SK-N-SH (cell line): ENCODE measurements at regions not wholly inside any gene's neighbourhood (a gene's known extent, or its start where the extent isn't known, plus 50 kb on each side); places are given as distances from the start of the nearest gene placed in this dataset.
A peak's percentile ranks its signal among the peaks of the same experiment; 100 is the strongest.

Source experiments
- CTCF ChIA-PET: fragments of 300-600, 350-600 bp; formaldehyde crosslinking; extraction: SDS; loops from one replicate; lab custom pipeline; 2021; lab: Yijun Ruan, JAX
- POLR2A ChIA-PET: fragments of 350-600 bp; sonication (Branson Sonifier 250); formaldehyde crosslinking; extraction: SDS; loops from one replicate; lab custom pipeline; 2020; ENCODE audit warnings: antibody characterized with exemption, inconsistent platforms; lab: Yijun Ruan, JAX
- DNase-seq: peaks from one replicate; pipeline ENCODE4 v3.0.0; 2012
- H2AFZ ChIP-seq: fragments of 200-600 bp; sonication (generic); 2 replicates; pipeline ENCODE4 v1.8.1; 2016; ENCODE audit warnings: antibody characterized with exemption, mild to moderate bottlenecking, low read depth
- H3F3A ChIP-seq: fragments of 200-600 bp; sonication (generic); replicated peaks from 2 replicates; pipeline ENCODE3; 2016; ENCODE audit warnings: antibody characterized with exemption, mild to moderate bottlenecking; ENCODE audit not compliant: insufficient read depth
- H3K27ac ChIP-seq, 2 experiments: fragments of 200-500 bp in 1 of 2; fragments of 200-600 bp in 1 of 2; sonication (Bioruptor generic) in 1 of 2; sonication (generic), shearing (Covaris generic) in 1 of 2; 2 replicates each; pipeline versions ENCODE4 v1.5.1 to v1.6.1; 2014 to 2016; ENCODE audit warnings: low read depth in 2 of 2, inconsistent platforms in 1 of 2, low read length in 1 of 2, mild to moderate bottlenecking in 1 of 2, mixed read lengths in 1 of 2
- H3K27me3 ChIP-seq: fragments of 200-600 bp; sonication (generic), shearing (Covaris generic); 2 replicates; pipeline ENCODE4 v1.6.1; 2016; ENCODE audit warnings: mixed run types; ENCODE audit not compliant: insufficient read depth
- H3K36me3 ChIP-seq, 2 experiments: fragments of 200-500 bp in 1 of 2; fragments of 200-600 bp in 1 of 2; sonication (Bioruptor generic) in 1 of 2; sonication (generic) in 1 of 2; replicated peaks in 1 of 2; 2 replicates each; pipeline versions ENCODE3 to v1.5.1; 2014 to 2016; ENCODE audit warnings: low read length in 1 of 2, mild to moderate bottlenecking in 1 of 2; ENCODE audit not compliant: insufficient read depth in 2 of 2, control insufficient read depth in 1 of 2
- H3K4me1 ChIP-seq, 2 experiments: fragments of 200-500 bp in 1 of 2; fragments of 200-600 bp in 1 of 2; sonication (Bioruptor generic) in 1 of 2; sonication (generic), shearing (Covaris generic) in 1 of 2; 2 replicates each; pipeline versions ENCODE4 v1.5.1 to v1.6.1; 2014 to 2016; ENCODE audit warnings: low read depth in 1 of 2, low read length in 1 of 2, mixed run types in 1 of 2; ENCODE audit not compliant: insufficient read depth in 2 of 2, control insufficient read depth in 1 of 2
- H3K4me2 ChIP-seq: fragments of 200-600 bp; sonication (generic), shearing (Covaris generic); 2 replicates; pipeline ENCODE4 v1.6.1; 2017; ENCODE audit warnings: mixed run types
- H3K4me3 ChIP-seq, 2 experiments: fragments of 200-500 bp in 1 of 2; fragments of 200-600 bp in 1 of 2; sonication (Bioruptor generic) in 1 of 2; sonication (generic), shearing (Covaris generic) in 1 of 2; 2 replicates each; pipeline versions ENCODE4 v1.5.1 to v1.8.1; 2014 to 2016; ENCODE audit warnings: low read depth in 2 of 2, inconsistent platforms in 1 of 2, low read length in 1 of 2, mild to moderate bottlenecking in 1 of 2, mixed read lengths in 1 of 2, moderate library complexity in 1 of 2
- H3K79me2 ChIP-seq: fragments of 200-600 bp; sonication (generic); 2 replicates; pipeline ENCODE4 v1.8.1; 2017; ENCODE audit warnings: mild to moderate bottlenecking; ENCODE audit not compliant: insufficient read depth
- H3K9ac ChIP-seq: fragments of 200-600 bp; sonication (generic); 2 replicates; pipeline ENCODE4 v1.6.1; 2017; ENCODE audit warnings: mixed run types
- H3K9me2 ChIP-seq: fragments of 200-600 bp; sonication (generic); 2 replicates; pipeline ENCODE4 v1.6.1; 2017; ENCODE audit warnings: mixed run types
- H3K9me3 ChIP-seq: fragments of 200-600 bp; sonication (generic); 2 replicates; pipeline ENCODE4 v1.6.1; 2017; ENCODE audit warnings: mixed run types, mild to moderate bottlenecking, moderate library complexity
- H4K20me1 ChIP-seq: fragments of 200-600 bp; sonication (generic); 2 replicates; pipeline ENCODE4 v1.6.1; 2017; ENCODE audit warnings: mild to moderate bottlenecking, mixed run types; ENCODE audit not compliant: insufficient read depth
- CTCF ChIP-seq: fragments of 200-600 bp; sonication (generic); IDR thresholded peaks from 2 replicates; pipeline ENCODE4 v1.6.1; 2017; ENCODE audit warnings: antibody characterized with exemption, mild to moderate bottlenecking, moderate library complexity
- ELF1 ChIP-seq: IDR thresholded peaks from 2 replicates; pipeline ENCODE4 v1.4.0; 2012
- EP300 ChIP-seq, 2 experiments: IDR thresholded peaks; 2 replicates each; pipeline versions ENCODE4 v1.4.0 to v1.6.1; 2012; ENCODE audit warnings: borderline replicate concordance in 1 of 2, low read depth in 1 of 2, low read length in 1 of 2
- EZH2phosphoT487 ChIP-seq: fragments of 200-600 bp; sonication (generic); IDR thresholded peaks from 2 replicates; pipeline ENCODE4 v1.6.1; 2017; ENCODE audit warnings: low read depth, mixed run types, mild to moderate bottlenecking, antibody characterized with exemption, moderate library complexity, borderline replicate concordance
- FOXJ3 ChIP-seq: sonication (generic); formaldehyde crosslinking; IDR thresholded peaks from 2 replicates; pipeline ENCODE4 v1.5.1; 2020; ENCODE audit warnings: mild to moderate bottlenecking, missing genetic modification reagents
- GABPA ChIP-seq: IDR thresholded peaks from 2 replicates; pipeline ENCODE4 v1.4.0; 2012; ENCODE audit warnings: low read depth, mild to moderate bottlenecking
- GATA2 ChIP-seq: sonication (generic); formaldehyde crosslinking; IDR thresholded peaks from 2 replicates; pipeline ENCODE4 v1.5.0; 2020; ENCODE audit warnings: mild to moderate bottlenecking, missing genetic modification reagents
- JUND ChIP-seq: IDR thresholded peaks from 2 replicates; pipeline ENCODE4 v1.4.0; 2012
- MAX ChIP-seq: IDR thresholded peaks from 2 replicates; pipeline ENCODE4 v1.4.0; 2012; ENCODE audit warnings: low read depth
- MXI1 ChIP-seq: IDR thresholded peaks from 2 replicates; pipeline ENCODE4 v1.6.1; 2012; ENCODE audit warnings: mild to moderate bottlenecking, low read depth, low read length, improper control_type of control experiment
- NFIC ChIP-seq: IDR thresholded peaks from 2 replicates; pipeline ENCODE4 v1.4.0; 2012; ENCODE audit warnings: borderline replicate concordance
- NRF1 ChIP-seq: IDR thresholded peaks from 2 replicates; pipeline ENCODE4 v1.6.1; 2012; ENCODE audit warnings: low read depth, mild to moderate bottlenecking, low read length
- PBX3 ChIP-seq: IDR thresholded peaks from 2 replicates; pipeline ENCODE4; 2012
- RAD21 ChIP-seq: IDR thresholded peaks from 2 replicates; pipeline ENCODE4 v1.6.1; 2012; ENCODE audit warnings: mild to moderate bottlenecking, low read length
- REST ChIP-seq: IDR thresholded peaks from 2 replicates; pipeline ENCODE4 v1.6.1; 2012; ENCODE audit warnings: mild to moderate bottlenecking, low read depth, low read length, moderate library complexity
- RFX5 ChIP-seq: IDR thresholded peaks from 2 replicates; pipeline ENCODE4 v1.6.1; 2012; ENCODE audit warnings: mild to moderate bottlenecking, improper control_type of control experiment, low read length
- RXRA ChIP-seq: IDR thresholded peaks from 2 replicates; pipeline ENCODE4 v1.4.0; 2012; ENCODE audit warnings: low read depth, mild to moderate bottlenecking, borderline replicate concordance
- SIN3A ChIP-seq: IDR thresholded peaks from 2 replicates; pipeline ENCODE4 v1.6.1; 2012; ENCODE audit warnings: low read depth, mild to moderate bottlenecking, low read length, moderate library complexity, borderline replicate concordance
- SMC3 ChIP-seq: IDR thresholded peaks from 2 replicates; pipeline ENCODE4 v1.6.1; 2012; ENCODE audit warnings: low read depth, low read length, improper control_type of control experiment
- TCF12 ChIP-seq: IDR thresholded peaks from 2 replicates; pipeline ENCODE4 v1.4.0; 2012
- USF1 ChIP-seq: IDR thresholded peaks from 2 replicates; pipeline ENCODE4 v1.4.0; 2012; ENCODE audit warnings: low read depth, borderline replicate concordance
- USF2 ChIP-seq: fragments of 150-350 bp; IDR thresholded peaks from 2 replicates; pipeline ENCODE4 v1.6.1; 2017; ENCODE audit warnings: antibody characterized with exemption, low read length, low read depth, borderline replicate concordance
- ZBTB33 ChIP-seq: IDR thresholded peaks from 2 replicates; pipeline ENCODE4 v1.4.0; 2012; ENCODE audit warnings: low read depth, borderline replicate concordance
- WGBS: methylation state at CpG from one replicate; pipeline ENCODE4 v1.1.6; 2017; ENCODE audit warnings: low lambda C conversion rate; 5-methylcytosine and 5-hydroxymethylcytosine counted together

GRCh38 chr17:72349491-72349995 is 228.7 kb downstream of the SOX9 start:
- CTCF ChIA-PET = interaction anchor here (1.0 to 1.9 kb wide), 6 partner anchors 14 to 876 kb away, joined by 3 to 8 read pairs (median 3); no protein-coding TSS in a partner anchor
- Histone ChIP-seq H3K79me2 (no peaks in the 10 kb centered on the region), H3K4me2 (no peak overlapping the region), H3K27me3 (no peaks in the 10 kb centered on the region), H3K4me3 (no peak overlapping the region), H3K36me3 (no peaks in the 10 kb centered on the region), H3K27ac (peak overlapping the region in 1 of 2 experiments; percentile 78; a peak in 2 of 4 replicates), H2AFZ (no peak overlapping the region), H3F3A (no peaks in the 10 kb centered on the region), H3K9me2 (no peaks in the 10 kb centered on the region), H4K20me1 (no peaks in the 10 kb centered on the region), H3K4me1 (peaks cover 0 to 48% of the 10 kb centered on the region in 2 experiments; a peak in 2 of 4 replicates), H3K9ac (no peak overlapping the region), H3K9me3 (no peaks in the 10 kb centered on the region)
- peak; percentile 87 for DNase-seq
- POLR2A ChIA-PET = interaction anchor here (1.1 to 1.2 kb wide), 2 partner anchors 28 to 31 kb away, joined by 3 read pairs; no protein-coding TSS in a partner anchor
- WGBS = 65% methylated on average over 10 of the region's 13 CpGs
- TF ChIP-seq ZBTB33 (no peak), MXI1 (peak; percentile 51; the same call in 1 of the 2 replicates), REST (no peak), NRF1 (no peak), RXRA (no peak), SMC3 (no peak), JUND (no peak), RAD21 (peak; percentile 43), TCF12 (no peak), SIN3A (no peak), FOXJ3 (CRISPR knock-in tag) (peak; percentile 80), CTCF (no peak), USF1 (no peak), MAX (no peak), GATA2 (peak; percentile 98), EZH2phosphoT487 (no peak), ELF1 (no peak), USF2 (no peak), PBX3 (no peak), RFX5 (no peak), EP300 (IDR thresholded peaks at IDR 0.05; ENCODE audit: borderline replicate concordance in 1 of 2, low read depth in 1 of 2, low read length in 1 of 2) (peak in 1 of 2 experiments; percentile 95; a peak in 2 of 4 replicates), NFIC (no peak), GABPA (no peak)
